ENCODE measurements at regions not wholly inside any gene's neighbourhood (a gene's known extent, or its start where the extent isn't known, plus 50 kb on each side); places are given as distances from the start of the nearest gene placed in this dataset.

DNA sequence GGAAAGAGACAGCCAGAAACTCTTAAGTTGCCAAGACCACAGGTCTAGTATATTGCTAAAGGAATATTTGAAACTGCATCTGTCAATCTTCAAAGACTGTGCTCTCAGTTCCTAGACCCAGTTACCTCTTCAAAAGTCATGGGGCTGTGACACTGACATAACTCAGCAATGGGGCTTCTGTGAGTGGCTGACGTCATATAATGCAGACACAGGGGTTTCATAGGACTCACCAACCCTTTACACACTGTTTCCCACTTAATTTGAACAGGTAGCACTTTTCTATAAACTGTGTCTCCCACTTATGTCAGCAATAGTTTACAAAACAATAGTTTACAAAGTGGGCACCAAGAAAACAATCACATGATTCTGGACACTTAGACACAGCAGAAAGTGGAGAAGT lies 158.4 kb downstream of the GALC start:
- no peaks in the 10 kb centered on the region for H3K36me3 Mint-ChIP-seq
- peaks cover 10% of the 10 kb centered on the region for H3K4me1 Mint-ChIP-seq
- H3K27me3 ChIP-seq, result no peaks in the 10 kb centered on the region
- H3F3A ChIP-seq (ENCODE audit: low read depth), result peaks cover 12% of the 10 kb centered on the region
- no peak overlapping the region for H2AFZ ChIP-seq (replicated peaks)
- no peaks in the 10 kb centered on the region for H3K36me3 ChIP-seq
- H3K27ac Mint-ChIP-seq, result no peak overlapping the region
- H3K9ac ChIP-seq, result no peak overlapping the region
- peaks cover 2% of the 10 kb centered on the region for H3K27me3 Mint-ChIP-seq (ENCODE audit: insufficient read depth, low read depth)
- H3K9me3 ChIP-seq (ENCODE audit: low read depth), result no peaks in the 10 kb centered on the region
- no peaks in the 10 kb centered on the region for H3K79me2 ChIP-seq (ENCODE audit: low read depth)
- DNase-seq (ENCODE audit: low spot score), result no peak
- H3K27ac ChIP-seq, result no peak overlapping the region
- TF ChIP-seq EZH2phosphoT487 (IDR thresholded peaks at IDR 0.05) (no peak), EZH2 (IDR thresholded peaks at IDR 0.05) (no peak), CTCF (IDR thresholded peaks at IDR 0.05) (no peak)
- H4K20me1 ChIP-seq (ENCODE audit: low read depth), result no peaks in the 10 kb centered on the region
- no peak overlapping the region for H3K4me3 ChIP-seq
- H3K4me2 ChIP-seq, result no peak overlapping the region
- peaks cover 16% of the 10 kb centered on the region for H3K4me1 ChIP-seq
- H3K4me3 Mint-ChIP-seq, result no peak overlapping the region
- peaks cover 3% of the 10 kb centered on the region for H3K9me3 Mint-ChIP-seq

- H3K4me3 ChIP-seq, result no peak overlapping the region
- no peaks in the 10 kb centered on the region for H3K36me3 ChIP-seq
- no peaks in the 10 kb centered on the region for H3K79me2 ChIP-seq (ENCODE audit: low read depth)
- TF ChIP-seq EZH2 (IDR thresholded peaks at IDR 0.05), result no peak
- no peak for TF ChIP-seq CTCF (IDR thresholded peaks at IDR 0.05)
- no peak for TF ChIP-seq EZH2phosphoT487 (IDR thresholded peaks at IDR 0.05)
- no peaks in the 10 kb centered on the region for H4K20me1 ChIP-seq (ENCODE audit: low read depth)
- H3F3A ChIP-seq (ENCODE audit: low read depth), result peaks cover 12% of the 10 kb centered on the region
- Mint-ChIP-seq H3K27ac (no peak overlapping the region), H3K4me1 (peaks cover 10% of the 10 kb centered on the region), H3K9me3 (peaks cover 3% of the 10 kb centered on the region), H3K4me3 (no peak overlapping the region), H3K27me3 (ENCODE audit: insufficient read depth, low read depth) (peaks cover 2% of the 10 kb centered on the region), H3K36me3 (no peaks in the 10 kb centered on the region)
- no peak overlapping the region for H3K4me2 ChIP-seq
- peaks cover 21% of the 10 kb centered on the region for H3K4me1 ChIP-seq
- DNase-seq (ENCODE audit: low spot score), result no peak
- no peak overlapping the region for H2AFZ ChIP-seq (replicated peaks)
- H3K9ac ChIP-seq, result no peak overlapping the region
- no peaks in the 10 kb centered on the region for H3K9me3 ChIP-seq (ENCODE audit: low read depth)
- no peaks in the 10 kb centered on the region for H3K27me3 ChIP-seq
- no peak overlapping the region for H3K27ac ChIP-seq
Observed at GRCh38 chr14:87833026-87833425, 160.0 kb downstream of the GALC start.

- peak overlapping the region; percentile 65 for H3K4me2 ChIP-seq
- peak overlapping the region; percentile 20 for H3K27ac Mint-ChIP-seq
Observed at GRCh38 chr14:87830443-87831096, 162.4 kb downstream of the GALC start.

More at GRCh38 chr14:87830443-87831096, 162.4 kb downstream of the GALC start:
- no peaks in the 10 kb centered on the region for H3K9me3 ChIP-seq (ENCODE audit: low read depth)
- H3K27ac ChIP-seq, result no peak overlapping the region
- no peak overlapping the region for H2AFZ ChIP-seq (replicated peaks)
- Mint-ChIP-seq H3K36me3 (no peaks in the 10 kb centered on the region), H3K27me3 (ENCODE audit: insufficient read depth, low read depth) (peaks cover 2% of the 10 kb centered on the region), H3K4me3 (no peak overlapping the region), H3K9me3 (peaks cover 3% of the 10 kb centered on the region), H3K4me1 (peaks cover 10% of the 10 kb centered on the region)
- H4K20me1 ChIP-seq (ENCODE audit: low read depth), result no peaks in the 10 kb centered on the region
- no peaks in the 10 kb centered on the region for H3K36me3 ChIP-seq
- H3K4me1 ChIP-seq, result peaks cover 21% of the 10 kb centered on the region
- peak; percentile 57 for DNase-seq (ENCODE audit: low spot score)
- no peak overlapping the region for H3K4me3 ChIP-seq
- H3K27me3 ChIP-seq, result no peaks in the 10 kb centered on the region
- TF ChIP-seq EZH2phosphoT487 (IDR thresholded peaks at IDR 0.05), result no peak
- TF ChIP-seq CTCF (IDR thresholded peaks at IDR 0.05), result no peak
- no peak for TF ChIP-seq EZH2 (IDR thresholded peaks at IDR 0.05)
- H3F3A ChIP-seq (ENCODE audit: low read depth), result peaks cover 12% of the 10 kb centered on the region
- no peaks in the 10 kb centered on the region for H3K79me2 ChIP-seq (ENCODE audit: low read depth)
- H3K9ac ChIP-seq, result no peak overlapping the region

All from neural progenitor cell (in vitro differentiated cells).